GM21526 (cell line): ENCODE measurements at regions not wholly inside any gene's neighbourhood (a gene's known extent, or its start where the extent isn't known, plus 50 kb on each side); places are given as distances from the start of the nearest gene placed in this dataset.

ENCODE experiments used
- ATAC-seq: cut with Tn5 transposase; IDR thresholded peaks from one replicate; pipeline ENCODE4 v1.9.1; 2021; ENCODE audit warnings: moderate library complexity; ENCODE audit not compliant: unreplicated experiment, low FRiP score

DNA sequence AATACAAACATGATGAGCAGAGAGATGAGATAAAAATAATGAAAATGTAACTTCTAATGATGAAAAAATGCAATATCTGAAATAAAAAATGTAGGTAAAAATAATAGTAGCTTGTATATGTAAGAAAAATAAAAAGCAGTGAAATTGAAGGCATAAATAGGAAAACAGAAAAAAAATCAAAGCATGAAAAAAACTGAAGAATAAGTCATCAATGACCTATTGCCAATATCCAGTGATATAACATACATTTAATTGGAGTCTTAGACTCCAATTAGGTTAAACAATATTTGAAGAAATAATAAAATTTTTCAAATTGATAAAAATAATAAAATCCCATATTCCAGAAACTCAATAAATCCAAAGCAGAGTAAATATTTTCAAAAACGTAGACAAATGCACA, 114.0 kb upstream of the HDGFL1 start:
- ATAC-seq = no peak

GRCh38 chr6:22457996-22458395, 111.4 kb upstream of the HDGFL1 start:
- no peak for ATAC-seq

- ATAC-seq = no peak
These were observed 102.6 kb upstream of the HDGFL1 start for GRCh38 chr6:22466665-22467245.

GRCh38 chr6:22467645-22468044, 101.7 kb upstream of the HDGFL1 start:
- ATAC-seq = no peak

- ATAC-seq = no peak
These were observed 101.0 kb upstream of the HDGFL1 start for GRCh38 chr6:22468256-22468965.

DNA sequence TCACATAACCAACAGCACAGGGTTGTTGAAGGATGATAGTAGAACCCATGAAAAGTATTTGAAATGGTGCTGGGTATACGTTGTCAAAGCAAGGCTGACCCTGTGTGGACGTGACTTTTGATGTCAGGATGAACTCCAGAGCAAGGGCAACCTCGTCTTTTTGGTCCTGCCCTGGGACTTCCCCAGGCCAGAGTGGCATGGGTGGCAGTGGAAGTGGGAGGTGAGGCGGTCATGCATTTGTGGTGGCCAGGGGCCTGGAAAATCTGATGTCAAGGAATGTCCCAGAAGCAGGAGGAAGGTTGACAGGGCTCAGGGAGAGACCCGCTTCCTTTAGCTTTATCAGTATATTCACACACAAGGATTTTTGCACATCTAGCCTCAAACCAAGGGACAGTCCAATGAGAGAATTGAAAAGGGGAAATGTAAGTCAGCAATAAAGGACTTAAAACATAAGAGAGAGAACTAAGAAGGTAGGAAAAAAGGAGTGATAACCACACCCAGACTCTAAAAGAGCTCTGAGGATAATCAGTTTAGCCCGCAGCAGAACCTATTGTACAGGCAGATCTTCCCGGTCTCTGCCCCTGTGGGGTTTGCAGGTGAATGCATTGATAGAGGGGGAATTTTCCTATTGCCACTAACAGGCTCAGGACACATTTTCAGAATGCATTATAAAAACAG, 98.8 kb upstream of the HDGFL1 start:
- ATAC-seq = no peak

- ATAC-seq = no peak
These were observed 98.2 kb upstream of the HDGFL1 start for GRCh38 chr6:22471132-22471690.

GRCh38 chr6:22471746-22472145, 97.6 kb upstream of the HDGFL1 start:
- no peak for ATAC-seq

- no peak for ATAC-seq
These were observed 95.2 kb upstream of the HDGFL1 start for GRCh38 chr6:22473991-22474682.

DNA sequence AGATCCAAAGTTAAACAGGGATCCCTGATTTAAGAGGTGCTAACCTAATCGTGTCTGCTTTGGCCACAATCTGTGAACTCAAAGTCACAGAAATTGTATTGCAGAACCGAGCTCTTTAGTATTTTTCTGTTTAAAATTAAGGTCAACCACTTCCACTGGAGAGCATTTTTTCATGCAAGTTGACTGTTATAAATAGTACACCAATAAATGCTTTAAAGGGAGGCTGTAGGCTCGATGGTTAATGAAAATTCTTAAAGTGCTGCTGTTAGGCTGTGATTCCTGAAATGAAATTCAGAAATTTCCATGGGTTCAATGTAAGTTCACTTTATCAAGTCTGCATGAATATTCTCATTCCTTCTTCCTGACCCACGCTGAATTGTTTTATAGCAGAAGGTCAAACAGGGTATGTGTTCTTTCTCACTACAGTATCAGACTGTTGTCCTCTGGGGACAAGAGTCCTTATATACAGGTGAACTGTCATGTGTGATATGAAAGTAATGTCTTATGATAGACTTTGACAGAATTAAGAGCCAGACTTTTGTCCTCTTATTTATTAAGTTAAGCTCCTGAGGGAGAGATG, 92.5 kb upstream of the HDGFL1 start:
- ATAC-seq = no peak

- ATAC-seq = no peak
These were observed 72.1 kb upstream of the HDGFL1 start for GRCh38 chr6:22497276-22497675.

- no peak for ATAC-seq
These were observed 69.6 kb upstream of the HDGFL1 start for GRCh38 chr6:22499815-22500214.

GRCh38 chr6:22506496-22506895, 62.9 kb upstream of the HDGFL1 start:
- no peak for ATAC-seq

DNA sequence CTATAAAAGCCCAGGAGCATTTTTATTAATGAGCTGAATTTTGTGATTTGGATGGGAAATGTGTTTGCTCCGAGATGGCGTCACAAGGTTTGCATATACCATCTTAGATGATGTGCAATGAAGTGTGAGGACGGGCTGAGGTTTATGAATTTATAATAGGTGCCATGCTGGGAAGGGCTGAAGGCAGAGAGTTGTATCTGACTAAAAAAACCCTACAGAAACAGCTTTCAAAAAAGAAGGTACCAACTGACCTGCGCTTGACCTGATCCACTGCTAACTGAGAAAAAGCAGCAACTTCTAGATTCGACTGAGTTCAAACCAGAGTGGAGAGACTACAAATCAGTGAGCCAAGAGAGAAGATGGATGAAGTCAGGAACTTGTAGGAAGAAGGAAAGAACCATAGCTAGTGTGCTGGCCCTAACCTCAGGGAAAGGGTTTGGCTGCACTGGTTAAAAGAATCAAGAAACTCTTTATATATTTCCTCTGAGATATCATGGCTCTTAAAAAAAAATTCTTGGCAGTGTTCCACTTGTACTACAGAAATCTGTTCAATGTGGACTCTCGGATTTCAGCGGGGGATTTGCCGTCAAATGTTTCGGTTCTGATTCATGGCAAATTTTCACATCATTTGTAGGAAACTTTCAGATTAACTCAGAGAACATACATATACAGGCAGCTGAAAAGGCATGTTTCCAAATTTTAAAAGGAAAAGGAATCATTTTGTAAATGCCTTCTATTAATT, 56.5 kb upstream of the HDGFL1 start:
- ATAC-seq = no peak

DNA sequence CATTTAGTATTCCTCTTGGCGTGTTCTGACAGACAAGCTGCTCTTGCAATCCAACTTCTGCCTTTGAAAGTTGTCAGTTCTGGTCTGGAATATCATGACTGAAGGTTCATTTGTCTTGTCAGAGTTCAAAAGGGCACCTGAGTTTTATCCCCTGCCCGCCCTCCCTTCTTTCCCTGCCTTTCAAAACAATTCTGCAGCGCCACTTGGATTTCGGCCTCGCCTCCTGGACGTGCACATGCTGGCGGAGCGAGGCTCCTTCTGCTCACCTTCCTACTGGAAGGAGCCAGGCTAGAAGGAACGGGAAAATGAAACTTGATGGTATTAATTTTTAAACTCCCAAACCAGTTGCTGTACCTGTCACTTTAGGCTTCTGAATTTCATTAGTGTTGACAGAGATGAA, 55.7 kb upstream of the HDGFL1 start:
- no peak for ATAC-seq

DNA sequence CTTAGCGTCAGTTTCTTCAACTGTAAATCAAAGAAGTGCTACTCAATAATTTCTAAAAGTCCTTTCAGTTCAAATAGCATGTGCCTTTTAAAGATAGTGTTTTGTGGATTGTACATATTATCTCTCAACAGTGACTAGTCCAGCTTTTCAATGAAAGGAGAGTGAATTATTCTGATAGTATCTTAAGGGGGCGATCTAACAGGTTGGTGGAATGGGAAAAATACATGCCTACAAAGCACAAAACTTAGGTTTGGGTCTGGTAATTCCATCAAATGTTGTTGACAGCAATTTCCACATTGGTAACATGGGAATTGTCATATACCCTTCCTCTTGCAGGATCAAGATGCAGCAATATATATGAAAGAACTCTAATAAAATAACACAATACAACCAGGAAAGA, 50.1 kb upstream of the HDGFL1 start:
- ATAC-seq = no peak
